NCI-H146 (cell line): ENCODE measurements at regions not wholly inside any gene's neighbourhood (a gene's known extent, or its start where the extent isn't known, plus 50 kb on each side); places are given as distances from the start of the nearest gene placed in this dataset.
"Not testable (repeated sequence)": the region's sequence is repeated elsewhere in the genome, so short reads cannot be mapped to it uniquely, and the experiment has no call there.

Experiments
- DNase-seq: peaks from one replicate; lab custom pipeline; 2025; lab: John Stamatoyannopoulos, UW

GRCh38 chr7:94109556-94109955, 105.4 kb upstream of the BET1 start:
- DNase-seq = no peak

- no peak for DNase-seq
Measured at GRCh38 chr7:94111009-94111408, 106.9 kb upstream of the BET1 start.

GRCh38 chr7:94115316-94115715, 111.2 kb upstream of the BET1 start:
- DNase-seq = no peak

GRCh38 chr7:94123136-94123535, 119.0 kb upstream of the BET1 start:
- no peak for DNase-seq

- no peak for DNase-seq
Measured at GRCh38 chr7:94127026-94127425, 122.9 kb upstream of the BET1 start.

GRCh38 chr7:94128072-94128471, 123.9 kb upstream of the BET1 start:
- no peak for DNase-seq

- no peak for DNase-seq
Measured at GRCh38 chr7:94129443-94130140, 125.4 kb upstream of the BET1 start.

GRCh38 chr7:94130716-94131115, 126.6 kb upstream of the BET1 start:
- no peak for DNase-seq

- no peak for DNase-seq
Measured at GRCh38 chr7:94133460-94133859, 129.3 kb upstream of the BET1 start.

GRCh38 chr7:94135180-94135579, 131.0 kb upstream of the BET1 start:
- no peak for DNase-seq

- DNase-seq = no peak
Measured at GRCh38 chr7:94142281-94142680, 138.1 kb upstream of the BET1 start.

GRCh38 chr7:94145602-94146001, 141.4 kb upstream of the BET1 start:
- no peak for DNase-seq

- DNase-seq = no peak
Measured at GRCh38 chr7:94146408-94146807, 142.3 kb upstream of the BET1 start.

GRCh38 chr7:94149789-94150545, 145.8 kb upstream of the BET1 start:
- no peak for DNase-seq

GRCh38 chr7:94154182-94154581, 150.0 kb upstream of the BET1 start:
- DNase-seq = no peak

- no peak for DNase-seq
Measured at GRCh38 chr7:94154858-94155257, 150.7 kb upstream of the BET1 start.

- not testable (repeated sequence) for DNase-seq
Measured at GRCh38 chr7:94157659-94158306, 153.6 kb upstream of the BET1 start.

GRCh38 chr7:94160719-94161435, 156.7 kb upstream of the BET1 start:
- no peak for DNase-seq

- no peak for DNase-seq
Measured at GRCh38 chr7:94161476-94161875, 157.3 kb upstream of the BET1 start.

GRCh38 chr7:94169682-94170081, 165.5 kb upstream of the BET1 start:
- no peak for DNase-seq

GRCh38 chr7:94170836-94171235, 166.7 kb upstream of the BET1 start:
- DNase-seq = no peak

GRCh38 chr7:94173436-94173835, 169.3 kb upstream of the BET1 start:
- no peak for DNase-seq

- no peak for DNase-seq
Measured at GRCh38 chr7:94174375-94174774, 170.2 kb upstream of the BET1 start.
